H9 (cell line): ENCODE measurements at regions not wholly inside any gene's neighbourhood (a gene's known extent, or its start where the extent isn't known, plus 50 kb on each side); places are given as distances from the start of the nearest gene placed in this dataset.

Experiments used
- DNase-seq: peaks from one replicate; pipeline ENCODE4 v3.0.0-alpha.2; 2017
- H2AFZ ChIP-seq: one replicate; pipeline ENCODE4 v1.6.1; 2013; ENCODE audit warnings: mild to moderate bottlenecking, low read length, control low read depth, moderate library complexity
- H2AK5ac ChIP-seq: 2 replicates; pipeline ENCODE4 v1.6.1; 2013; ENCODE audit warnings: low read length, control low read depth, mixed read lengths; ENCODE audit not compliant: insufficient read length
- H2BK120ac ChIP-seq: one replicate; pipeline ENCODE4 v1.6.1; 2013; ENCODE audit warnings: low read depth, mild to moderate bottlenecking, low read length, control low read depth, inconsistent platforms; ENCODE audit not compliant: poor library complexity, severe bottlenecking
- H2BK12ac ChIP-seq: 2 replicates; pipeline ENCODE4 v1.6.1; 2013; ENCODE audit warnings: low read length, control low read depth, mixed read lengths, low read depth; ENCODE audit not compliant: insufficient read length
- H2BK15ac ChIP-seq: 2 replicates; pipeline ENCODE4 v1.6.1; 2013; ENCODE audit warnings: low read depth, low read length, control low read depth
- H2BK20ac ChIP-seq: one replicate; pipeline ENCODE4 v1.6.1; 2013; ENCODE audit warnings: low read depth, mild to moderate bottlenecking, low read length, control low read depth, inconsistent platforms; ENCODE audit not compliant: poor library complexity, severe bottlenecking
- H2BK5ac ChIP-seq: 2 replicates; pipeline ENCODE4 v1.6.1; 2013; ENCODE audit warnings: low read length, control low read depth, mixed read lengths; ENCODE audit not compliant: insufficient read length
- H3K14ac ChIP-seq: 2 replicates; pipeline ENCODE4 v1.6.1; 2013; ENCODE audit warnings: low read length, control low read depth; ENCODE audit not compliant: insufficient read depth
- H3K18ac ChIP-seq: 2 replicates; pipeline ENCODE4 v1.6.1; 2013; ENCODE audit warnings: low read depth, mild to moderate bottlenecking, mixed read lengths, low read length, control low read depth; ENCODE audit not compliant: insufficient read length
- H3K23ac ChIP-seq: 2 replicates; pipeline ENCODE4 v1.6.1; 2013; ENCODE audit warnings: low read length, control low read depth, mixed read lengths, low read depth; ENCODE audit not compliant: insufficient read length
- H3K23me2 ChIP-seq: 2 replicates; pipeline ENCODE4 v1.6.1; 2013; ENCODE audit warnings: low read depth, mild to moderate bottlenecking, mixed read lengths, low read length, control low read depth; ENCODE audit not compliant: insufficient read length, poor library complexity, severe bottlenecking
- H3K27ac ChIP-seq: 2 replicates; pipeline ENCODE4 v1.5.1; 2013; ENCODE audit warnings: low read length, control low read depth, mixed read lengths, low read depth; ENCODE audit not compliant: insufficient read length
- H3K27me3 ChIP-seq: 2 replicates; pipeline ENCODE4 v1.6.1; 2013; ENCODE audit warnings: low read length, control low read depth, inconsistent platforms; ENCODE audit not compliant: insufficient read depth
- H3K4ac ChIP-seq: 2 replicates; pipeline ENCODE4 v1.6.1; 2013; ENCODE audit warnings: low read depth, mild to moderate bottlenecking, control low read depth, inconsistent platforms, low read length, moderate library complexity
- H3K4me1 ChIP-seq: 2 replicates; pipeline ENCODE4 v1.6.1; 2013; ENCODE audit warnings: low read length, control low read depth, inconsistent platforms; ENCODE audit not compliant: insufficient read depth
- H3K4me2 ChIP-seq: 2 replicates; pipeline ENCODE4 v1.6.1; 2013; ENCODE audit warnings: low read length, control low read depth, mixed read lengths; ENCODE audit not compliant: insufficient read length, insufficient read depth
- H3K56ac ChIP-seq: 2 replicates; pipeline ENCODE4 v1.6.1; 2013; ENCODE audit warnings: low read depth, mild to moderate bottlenecking, mixed read lengths, low read length, control low read depth; ENCODE audit not compliant: insufficient read length
- H3K79me1 ChIP-seq: 2 replicates; pipeline ENCODE4 v1.6.1; 2013; ENCODE audit warnings: low read depth, mild to moderate bottlenecking, moderate library complexity, low read length, control low read depth, inconsistent platforms; ENCODE audit not compliant: insufficient read depth, poor library complexity, severe bottlenecking
- H3K79me2 ChIP-seq: 2 replicates; pipeline ENCODE4 v1.6.1; 2013; ENCODE audit warnings: low read length, control low read depth, inconsistent platforms; ENCODE audit not compliant: insufficient read depth
- H3K9ac ChIP-seq: 2 replicates; pipeline ENCODE4 v1.6.1; 2013; ENCODE audit warnings: low read length, control low read depth, mixed read lengths; ENCODE audit not compliant: insufficient read length; ENCODE audit errors: extremely low read depth
- H3K9me3 ChIP-seq: one replicate; pipeline ENCODE4 v1.6.1; 2013; ENCODE audit warnings: low read depth, low read length, inconsistent platforms; ENCODE audit not compliant: control insufficient read depth
- H3T11ph ChIP-seq: one replicate; pipeline ENCODE4 v1.6.1; 2013; ENCODE audit warnings: mild to moderate bottlenecking, low read length, control low read depth, inconsistent platforms
- H4K20me1 ChIP-seq: one replicate; pipeline ENCODE4 v1.6.1; 2013; ENCODE audit not compliant: control insufficient read depth, insufficient read length, insufficient read depth
- H4K5ac ChIP-seq: 2 replicates; pipeline ENCODE4 v1.6.1; 2013; ENCODE audit warnings: low read depth, mild to moderate bottlenecking, mixed read lengths, low read length, control low read depth; ENCODE audit not compliant: insufficient read length
- H4K8ac ChIP-seq: replicated peaks from 2 replicates; pipeline ENCODE4 v1.6.1; 2013; ENCODE audit warnings: low read length, control low read depth, mixed read lengths, low read depth; ENCODE audit not compliant: insufficient read length
- H4K91ac ChIP-seq: 2 replicates; pipeline ENCODE4 v1.6.1; 2013; ENCODE audit warnings: low read depth, mild to moderate bottlenecking, moderate library complexity, mixed read lengths, low read length, control low read depth; ENCODE audit not compliant: insufficient read length
- H3K27ac Mint-ChIP-seq, 3 experiments: 2 replicates in 2 of 3; 3 replicates in 1 of 3; pipeline ENCODE4 v1.8.0; 2020 to 2021; ENCODE audit warnings: mixed read lengths in 3 of 3, mild to moderate bottlenecking in 1 of 3, moderate library complexity in 1 of 3
- H3K27me3 Mint-ChIP-seq: 2 replicates; pipeline ENCODE4 v1.8.0; 2021; ENCODE audit warnings: low read depth, mild to moderate bottlenecking, moderate library complexity, mixed read lengths
- H3K36me3 Mint-ChIP-seq, 3 experiments: 2 replicates in 2 of 3; 3 replicates in 1 of 3; pipeline ENCODE4 v1.8.0; 2020 to 2021; ENCODE audit warnings: low read depth in 3 of 3, mixed read lengths in 3 of 3; ENCODE audit not compliant: insufficient read depth in 1 of 3
- H3K4me1 Mint-ChIP-seq, 2 experiments: 2 replicates each; pipeline ENCODE4 v1.8.0; 2020; ENCODE audit warnings: mixed read lengths in 2 of 2
- H3K4me3 Mint-ChIP-seq, 2 experiments: 2 replicates in 1 of 2; 3 replicates in 1 of 2; pipeline ENCODE4 v1.8.0; 2020 to 2021; ENCODE audit warnings: mild to moderate bottlenecking in 2 of 2, mixed read lengths in 2 of 2, moderate library complexity in 1 of 2
- H3K9me3 Mint-ChIP-seq, 2 experiments: 2 replicates in 1 of 2; 3 replicates in 1 of 2; pipeline ENCODE4 v1.8.0; 2020; ENCODE audit warnings: mild to moderate bottlenecking in 2 of 2, mixed read lengths in 2 of 2, moderate library complexity in 1 of 2
- WGBS: extraction: QIAGEN DNeasy Blood & Tissue Kit; methylation state at CpG from one replicate; pipeline ENCODE4 v1.1.7; 2013; ENCODE audit warnings: missing lambda C conversion rate, low lambda C conversion rate, mixed read lengths; ENCODE audit not compliant: insufficient read length; ENCODE audit errors: extremely low coverage; 5-methylcytosine and 5-hydroxymethylcytosine counted together
- TF ChIP-seq, protein P1 (sequence below): fragments of 200-600 bp; sonication (generic); conservative IDR thresholded peaks from 3 replicates; pipeline ENCODE4 v1.8.0; 2021; ENCODE audit warnings: antibody characterized with exemption, mild to moderate bottlenecking

DNA sequence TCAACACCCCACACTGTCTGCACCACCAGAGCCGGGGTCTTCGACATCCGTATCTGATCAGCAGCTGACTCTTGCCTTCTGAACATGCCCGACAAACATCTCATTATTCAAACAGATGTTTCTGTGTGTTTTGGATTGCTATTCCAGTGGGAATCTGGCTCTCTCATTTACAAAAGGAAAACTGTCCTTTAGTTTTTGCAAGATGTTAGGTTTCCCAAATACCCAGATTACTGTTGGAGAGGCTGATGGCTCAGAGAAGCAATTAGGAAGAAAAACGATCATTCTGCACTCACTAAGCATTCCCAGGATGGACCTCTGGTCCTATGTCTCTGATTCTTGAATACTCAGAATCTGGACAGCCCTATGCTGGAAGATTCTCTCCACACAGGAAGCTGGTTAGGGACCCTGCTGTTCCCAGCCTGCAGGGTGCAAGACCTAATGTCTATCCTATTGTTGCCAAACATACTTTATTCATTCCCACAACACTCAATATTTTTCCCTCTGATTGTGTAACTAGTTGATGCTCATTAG, 532.9 kb downstream of the CDH26 start:
- peaks cover 11 to 19% of the 10 kb centered on the region in 2 experiments for H3K4me1 Mint-ChIP-seq
- H2BK12ac ChIP-seq = no peak overlapping the region
- H4K91ac ChIP-seq = no peak overlapping the region
- H2BK20ac ChIP-seq = no peak overlapping the region
- H3K9me3 ChIP-seq = no peaks in the 10 kb centered on the region
- TF ChIP-seq, protein P1, sequence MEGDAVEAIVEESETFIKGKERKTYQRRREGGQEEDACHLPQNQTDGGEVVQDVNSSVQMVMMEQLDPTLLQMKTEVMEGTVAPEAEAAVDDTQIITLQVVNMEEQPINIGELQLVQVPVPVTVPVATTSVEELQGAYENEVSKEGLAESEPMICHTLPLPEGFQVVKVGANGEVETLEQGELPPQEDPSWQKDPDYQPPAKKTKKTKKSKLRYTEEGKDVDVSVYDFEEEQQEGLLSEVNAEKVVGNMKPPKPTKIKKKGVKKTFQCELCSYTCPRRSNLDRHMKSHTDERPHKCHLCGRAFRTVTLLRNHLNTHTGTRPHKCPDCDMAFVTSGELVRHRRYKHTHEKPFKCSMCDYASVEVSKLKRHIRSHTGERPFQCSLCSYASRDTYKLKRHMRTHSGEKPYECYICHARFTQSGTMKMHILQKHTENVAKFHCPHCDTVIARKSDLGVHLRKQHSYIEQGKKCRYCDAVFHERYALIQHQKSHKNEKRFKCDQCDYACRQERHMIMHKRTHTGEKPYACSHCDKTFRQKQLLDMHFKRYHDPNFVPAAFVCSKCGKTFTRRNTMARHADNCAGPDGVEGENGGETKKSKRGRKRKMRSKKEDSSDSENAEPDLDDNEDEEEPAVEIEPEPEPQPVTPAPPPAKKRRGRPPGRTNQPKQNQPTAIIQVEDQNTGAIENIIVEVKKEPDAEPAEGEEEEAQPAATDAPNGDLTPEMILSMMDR = no peak
- H3K18ac ChIP-seq = no peak overlapping the region
- H2AFZ ChIP-seq = no peak overlapping the region
- H3K79me2 ChIP-seq = no peaks in the 10 kb centered on the region
- H3K9me3 Mint-ChIP-seq = no peaks in the 10 kb centered on the region
- no peak overlapping the region for H3K14ac ChIP-seq
- H2AK5ac ChIP-seq = no peak overlapping the region
- H4K20me1 ChIP-seq = no peaks in the 10 kb centered on the region
- no peaks in the 10 kb centered on the region for H3K36me3 Mint-ChIP-seq
- no peak overlapping the region for H3K4me3 Mint-ChIP-seq
- no peak overlapping the region for H3K27ac ChIP-seq
- WGBS = no CpG with 5 or more reads among the region's 5 CpGs
- no peak overlapping the region for H3K56ac ChIP-seq
- no peak overlapping the region for H3T11ph ChIP-seq
- H4K5ac ChIP-seq = no peak overlapping the region
- DNase-seq = no peak
- H2BK15ac ChIP-seq = no peak overlapping the region
- no peak overlapping the region for H4K8ac ChIP-seq
- H2BK5ac ChIP-seq = no peak overlapping the region
- peaks cover 4% of the 10 kb centered on the region; the same call in 1 of the 2 replicates for H3K27me3 Mint-ChIP-seq
- peaks cover 2% of the 10 kb centered on the region; the same call in 1 of the 2 replicates for H3K4me1 ChIP-seq
- H3K9ac ChIP-seq = no peak overlapping the region
- no peak overlapping the region for H3K27ac Mint-ChIP-seq
- H3K23me2 ChIP-seq = no peaks in the 10 kb centered on the region
- H3K4me2 ChIP-seq = no peak overlapping the region
- no peaks in the 10 kb centered on the region for H3K27me3 ChIP-seq
- no peaks in the 10 kb centered on the region for H3K79me1 ChIP-seq
- no peak overlapping the region for H2BK120ac ChIP-seq
- H3K4ac ChIP-seq = no peak overlapping the region
- no peak overlapping the region for H3K23ac ChIP-seq
